GM12864 (cell line): ENCODE measurements at regions not wholly inside any gene's neighbourhood (a gene's known extent, or its start where the extent isn't known, plus 50 kb on each side); places are given as distances from the start of the nearest gene placed in this dataset.

ENCODE experiments used
- DNase-seq: peaks from one replicate; pipeline ENCODE4 v3.0.0-alpha.2; 2011; ENCODE audit warnings: low read depth
- H3K4me3 ChIP-seq: 2 replicates; pipeline ENCODE4 v1.5.1; 2011; ENCODE audit warnings: mild to moderate bottlenecking, low read depth, low read length, control low read depth
- CTCF ChIP-seq: IDR thresholded peaks from 2 replicates; pipeline ENCODE4 v1.5.1; 2011; ENCODE audit warnings: low read depth, mild to moderate bottlenecking, moderate library complexity, low read length, control low read depth, inconsistent platforms; ENCODE audit errors: missing control alignments

- no peak overlapping the region for H3K4me3 ChIP-seq
- no peak for DNase-seq
- no peak for TF ChIP-seq CTCF
These were observed 924.8 kb upstream of the CDH9 start for GRCh38 chr5:27963050-27963783.

- H3K4me3 ChIP-seq = no peak overlapping the region
- no peak for DNase-seq
- TF ChIP-seq CTCF = no peak
These were observed 923.8 kb upstream of the CDH9 start for GRCh38 chr5:27962198-27962597.

- no peak for DNase-seq
- no peak overlapping the region for H3K4me3 ChIP-seq
- TF ChIP-seq CTCF = no peak
These were observed 908.7 kb upstream of the CDH9 start for GRCh38 chr5:27947088-27947487.

- TF ChIP-seq CTCF = no peak
- DNase-seq = no peak
- no peak overlapping the region for H3K4me3 ChIP-seq
These were observed 906.1 kb upstream of the CDH9 start for GRCh38 chr5:27944471-27944870.

- no peak for DNase-seq
- no peak for TF ChIP-seq CTCF
- no peak overlapping the region for H3K4me3 ChIP-seq
These were observed 900.6 kb upstream of the CDH9 start for GRCh38 chr5:27938989-27939388.

GRCh38 chr5:27928060-27928459, 889.7 kb upstream of the CDH9 start:
- no peak overlapping the region for H3K4me3 ChIP-seq
- TF ChIP-seq CTCF = no peak
- DNase-seq = no peak

GRCh38 chr5:27911216-27911615, 872.8 kb upstream of the CDH9 start:
- TF ChIP-seq CTCF = no peak
- DNase-seq = no peak
- H3K4me3 ChIP-seq = no peak overlapping the region
